GM19438 (cell line): ENCODE measurements at regions not wholly inside any gene's neighbourhood (a gene's known extent, or its start where the extent isn't known, plus 50 kb on each side); places are given as distances from the start of the nearest gene placed in this dataset.

Experiments used
- ATAC-seq: cut with Tn5 transposase; IDR thresholded peaks from one replicate; pipeline ENCODE4 v1.9.1; 2021; ENCODE audit warnings: low read depth; ENCODE audit not compliant: unreplicated experiment

GRCh38 chr5:144583541-144584449, 413.1 kb downstream of the KCTD16 start:
- no peak for ATAC-seq

- no peak for ATAC-seq
These were observed 411.4 kb downstream of the KCTD16 start for GRCh38 chr5:144582066-144582465.

DNA sequence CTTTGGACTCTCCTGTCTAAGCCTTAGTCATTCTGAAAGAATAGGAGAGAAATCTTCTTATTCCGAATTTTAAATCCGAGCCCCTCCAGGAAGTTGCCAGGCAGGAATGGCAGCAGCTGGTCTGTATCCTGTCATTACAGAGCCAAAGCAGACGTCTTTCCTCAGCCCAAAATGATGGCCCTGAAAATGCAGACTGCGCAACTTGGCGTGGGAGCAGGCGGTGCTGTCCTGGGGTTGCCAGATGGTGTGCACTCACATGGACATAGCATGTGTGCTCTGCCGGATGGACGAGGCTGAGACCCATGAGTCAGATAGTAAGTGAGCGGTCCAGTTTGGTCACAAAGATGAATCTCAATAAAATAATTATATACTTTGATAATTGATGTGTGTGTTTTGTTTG, 410.4 kb downstream of the KCTD16 start:
- ATAC-seq = no peak

DNA sequence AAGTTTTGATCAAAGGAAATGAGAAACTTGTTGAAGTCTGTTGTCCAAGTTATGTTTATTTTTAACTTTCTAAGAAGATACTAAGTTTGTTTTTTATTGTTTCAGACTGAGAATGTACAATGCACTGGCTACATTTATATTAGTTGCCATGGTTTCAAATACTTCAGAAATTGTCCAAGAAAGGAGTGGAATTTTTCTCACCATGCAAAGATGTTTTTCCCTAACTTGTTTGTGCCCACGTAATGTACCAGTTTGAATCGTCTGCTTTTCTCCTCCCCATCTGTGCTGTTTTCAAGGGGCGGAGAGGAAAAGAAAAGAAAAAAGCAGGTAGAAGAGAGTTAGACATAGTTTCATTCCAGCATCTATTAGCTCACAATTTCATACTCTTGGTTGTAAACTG, 407.0 kb downstream of the KCTD16 start:
- no peak for ATAC-seq

DNA sequence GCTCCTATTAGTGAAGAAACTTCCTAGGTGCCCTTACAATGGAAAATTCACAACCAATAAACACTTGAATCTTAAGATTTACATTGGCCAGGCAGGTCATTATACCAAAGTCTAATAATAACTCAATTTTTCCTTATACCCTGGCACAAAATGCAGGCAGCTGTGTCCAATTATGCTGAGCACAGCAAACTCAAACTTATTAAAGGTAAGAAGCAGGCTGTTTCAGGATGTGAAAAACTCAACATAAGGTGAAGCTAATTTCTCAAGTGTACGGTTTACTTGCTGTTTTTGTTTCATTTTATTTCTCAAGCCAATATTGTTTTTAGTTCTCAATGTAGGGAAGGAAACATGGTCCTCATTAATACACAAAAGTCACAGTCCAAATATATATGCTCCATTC, 405.1 kb downstream of the KCTD16 start:
- ATAC-seq = no peak

GRCh38 chr5:144567421-144567780, 396.7 kb downstream of the KCTD16 start:
- no peak for ATAC-seq

- no peak for ATAC-seq
These were observed 396.2 kb downstream of the KCTD16 start for GRCh38 chr5:144566747-144567420.

GRCh38 chr5:144549580-144549979, 378.9 kb downstream of the KCTD16 start:
- ATAC-seq = no peak

- no peak for ATAC-seq
These were observed 378.3 kb downstream of the KCTD16 start for GRCh38 chr5:144548936-144549335.

DNA sequence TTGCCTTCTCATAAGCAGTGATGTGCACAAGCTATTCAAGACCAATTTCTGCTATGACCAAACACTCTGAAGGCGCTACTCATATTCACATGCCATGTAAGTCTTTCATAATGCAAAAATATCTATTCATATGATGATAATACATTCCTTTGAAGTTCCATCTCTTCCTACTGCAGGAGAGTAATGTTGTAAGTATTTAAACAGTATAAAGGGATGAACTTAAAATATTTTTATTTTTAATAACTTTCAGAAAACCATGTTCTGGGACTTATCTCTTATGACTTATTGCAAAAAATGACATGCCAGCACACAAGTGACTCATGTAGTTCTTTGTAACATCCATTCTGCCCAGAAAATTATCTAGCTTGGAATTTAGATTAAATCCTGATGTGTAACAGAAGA, 376.4 kb downstream of the KCTD16 start:
- ATAC-seq = no peak

GRCh38 chr5:144538845-144539244, 368.2 kb downstream of the KCTD16 start:
- ATAC-seq = no peak
